H1 (cell line): ENCODE measurements at regions not wholly inside any gene's neighbourhood (a gene's known extent, or its start where the extent isn't known, plus 50 kb on each side); places are given as distances from the start of the nearest gene placed in this dataset.

Experiments used
- ASH2L ChIP-seq: fragments of 200-600, 300-600 bp; sonication (generic); IDR thresholded peaks from one replicate; pipeline ENCODE4 v1.7.1; 2017; ENCODE audit warnings: low read length
- CTCF ChIP-seq, 3 experiments: IDR thresholded peaks; 1 replicate in 2 of 3; 2 replicates in 1 of 3; pipeline versions ENCODE4 v1.5.1 to v1.6.1; 2011; ENCODE audit warnings: low read length in 3 of 3, mild to moderate bottlenecking in 3 of 3, inconsistent platforms in 2 of 3, low read depth in 1 of 3, moderate library complexity in 1 of 3; ENCODE audit not compliant: insufficient read depth in 1 of 3; ENCODE audit errors: control extremely low read depth in 1 of 3
- MAX ChIP-seq: IDR thresholded peaks from 2 replicates; pipeline ENCODE4 v1.6.1; 2012; ENCODE audit warnings: inconsistent platforms

GRCh38 chr14:37874429-37875109, 279.1 kb downstream of the TTC6 start (continued):
- peak; percentile 14; the same call in 1 of the 2 replicates for TF ChIP-seq MAX
- no peak for TF ChIP-seq ASH2L
- peak; percentile 86 to 98 (median 92) for TF ChIP-seq CTCF (IDR thresholded peaks at IDR 0.05; ENCODE audit: control extremely low read depth in 1 of 3, insufficient read depth in 1 of 3, low read depth in 1 of 3, low read length in 3 of 3)
- TF ChIP-seq, all 59 proteins: peak for 6
